ENCODE measurements at regions not wholly inside any gene's neighbourhood (a gene's known extent, or its start where the extent isn't known, plus 50 kb on each side); places are given as distances from the start of the nearest gene placed in this dataset.

DNA sequence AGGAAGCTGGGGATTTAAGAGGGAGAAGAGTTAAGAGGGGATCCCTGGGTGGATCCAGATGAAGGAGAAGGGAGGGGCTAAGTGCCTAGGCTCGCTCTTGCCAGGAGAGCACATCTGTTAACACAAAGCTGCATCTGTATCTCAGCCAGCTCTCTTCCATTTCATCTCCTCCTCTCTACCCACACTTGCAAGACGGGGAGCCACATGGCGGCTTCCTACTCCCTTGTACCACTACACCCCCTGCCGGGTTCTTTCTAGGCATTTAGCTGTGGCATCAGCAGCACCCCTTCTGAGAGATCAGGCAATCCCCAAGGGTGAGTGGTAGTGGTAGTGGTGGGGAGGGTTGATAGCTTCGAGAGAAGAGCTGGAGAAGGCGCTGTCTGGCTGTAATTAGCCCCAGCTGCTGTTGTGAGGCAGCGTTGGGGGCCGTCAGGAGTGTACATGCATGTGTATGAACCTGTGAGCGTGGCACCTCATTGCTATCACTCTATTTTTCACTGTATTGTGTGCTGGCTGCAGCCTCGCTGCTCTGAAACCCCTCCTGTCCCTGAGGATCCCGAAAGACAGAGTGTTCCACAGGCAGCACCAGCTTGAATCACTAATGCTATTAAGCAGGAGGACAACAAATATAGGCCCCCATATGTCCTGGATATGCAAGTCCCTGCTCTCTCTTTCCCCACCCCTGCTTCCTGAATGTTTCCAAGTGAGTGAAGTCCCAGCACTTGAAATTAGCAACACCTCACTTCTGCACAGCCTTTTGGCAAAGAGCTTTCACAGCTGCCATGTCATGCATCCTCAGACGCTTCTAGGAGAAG, 73.7 kb downstream of the RTL9 start:
- no peak for DNase-seq

DNA sequence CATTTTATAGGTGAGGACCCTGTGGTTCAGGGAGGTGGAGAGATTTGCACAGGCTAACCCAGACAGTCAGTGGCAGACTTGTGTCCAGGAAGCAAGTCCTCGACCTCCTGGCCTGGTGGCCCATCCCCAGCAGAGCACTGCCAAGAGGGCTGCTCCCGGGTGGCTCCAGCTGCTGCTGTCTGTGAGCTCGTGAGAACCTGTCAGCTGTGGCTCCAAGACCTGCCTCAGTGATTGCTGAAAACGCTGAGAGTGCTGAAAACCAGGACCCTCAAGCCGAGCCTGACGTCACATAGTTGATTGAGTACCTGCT, 74.2 kb downstream of the RTL9 start:
- no peak for DNase-seq

DNA sequence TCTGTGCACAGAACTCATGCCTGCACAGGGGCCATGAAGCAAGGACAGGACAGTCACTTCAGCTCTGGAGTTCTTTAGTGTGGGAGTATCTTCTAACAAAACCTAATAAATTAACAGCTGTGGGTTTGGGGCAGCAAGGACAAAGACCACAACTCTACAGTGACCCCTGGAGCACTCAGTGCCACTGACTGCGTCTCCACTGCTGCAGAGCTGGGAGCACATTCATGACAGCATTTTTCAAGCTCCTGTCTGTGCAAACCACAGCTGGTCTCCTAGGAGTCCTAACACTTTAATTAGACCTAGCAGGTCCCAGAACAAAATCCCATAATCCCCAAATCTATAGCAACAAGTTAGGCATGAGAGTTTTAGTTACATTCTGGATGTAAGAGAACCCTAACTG, 76.5 kb downstream of the RTL9 start:
- no peak for DNase-seq

DNA sequence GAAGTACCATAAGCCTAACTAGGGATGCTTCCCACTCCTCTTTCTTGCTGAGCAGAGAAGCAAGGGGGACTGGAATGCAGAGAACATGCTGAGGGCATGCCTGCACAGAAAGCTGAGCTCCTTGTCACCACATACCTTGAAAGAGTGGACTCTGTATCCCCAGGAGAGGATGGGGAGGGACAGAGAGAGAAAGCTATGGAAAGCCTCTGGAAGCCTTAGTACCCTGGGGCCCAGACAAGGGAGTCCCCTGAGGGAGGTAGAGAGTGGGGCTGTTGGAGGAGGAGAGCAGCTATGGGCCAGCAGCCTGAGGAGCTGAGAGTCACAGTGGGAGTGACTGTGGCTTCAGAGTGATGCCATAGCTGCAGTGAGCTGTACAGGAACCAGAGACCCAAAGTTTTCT, 77.9 kb downstream of the RTL9 start:
- DNase-seq: no peak

DNA sequence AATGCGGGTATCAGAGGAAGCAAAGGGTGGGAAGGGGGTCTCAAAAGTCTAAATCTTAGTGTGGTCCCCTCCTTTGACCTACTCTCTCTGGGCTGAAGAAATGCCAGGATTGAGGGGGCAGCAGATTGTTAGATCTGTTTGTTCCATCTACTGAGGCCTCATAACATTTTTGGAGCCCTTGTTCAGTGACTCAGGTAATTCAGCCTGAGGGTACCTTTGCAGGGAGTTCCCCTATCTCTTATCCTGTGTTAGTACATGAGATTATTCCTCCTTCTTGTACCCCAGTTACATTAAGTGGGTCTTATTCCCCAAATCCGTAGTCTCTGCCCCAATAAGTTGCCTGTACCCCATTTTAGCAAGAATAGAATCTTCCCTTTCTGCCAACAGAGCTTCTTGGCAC, 79.0 kb downstream of the RTL9 start:
- no peak for DNase-seq

DNA sequence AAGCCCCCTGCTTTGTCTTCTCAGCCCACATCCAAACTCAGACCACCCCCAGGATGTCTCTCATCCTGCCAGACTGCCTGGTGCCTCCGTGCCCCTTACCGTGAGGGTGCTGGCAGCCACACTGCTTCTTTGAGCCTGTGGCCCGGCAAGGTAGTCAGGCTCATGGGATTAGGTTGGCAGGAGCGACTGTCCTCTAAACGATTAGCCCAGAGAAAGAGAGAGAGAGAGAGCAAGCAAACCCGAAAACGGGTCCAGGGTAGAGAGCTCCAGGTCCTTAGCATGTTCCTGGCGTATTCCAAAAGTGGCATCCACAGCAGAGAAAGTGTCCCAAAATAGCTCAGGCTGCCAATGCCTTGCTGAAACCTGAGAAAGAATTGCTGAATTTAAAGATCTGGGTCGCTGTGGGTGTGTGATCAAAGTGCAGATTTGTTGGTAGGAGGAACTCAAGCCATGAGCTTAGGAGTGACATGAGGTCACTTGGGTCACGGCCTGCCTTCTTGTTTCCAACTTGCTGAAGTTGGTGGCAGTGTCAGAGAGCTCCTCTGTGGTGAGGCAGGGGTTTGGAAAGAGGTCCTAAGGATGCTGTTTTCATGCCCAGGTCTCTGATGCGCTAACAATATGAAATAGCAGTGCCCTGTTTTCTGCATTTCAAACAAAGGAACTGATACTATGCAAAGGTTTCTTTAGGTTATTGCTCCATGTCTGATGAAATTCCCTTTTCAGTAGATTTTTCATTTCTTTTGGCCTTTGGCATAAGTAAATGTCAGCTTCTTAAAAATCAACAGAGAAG, 81.6 kb downstream of the RTL9 start:
- DNase-seq: no peak

DNA sequence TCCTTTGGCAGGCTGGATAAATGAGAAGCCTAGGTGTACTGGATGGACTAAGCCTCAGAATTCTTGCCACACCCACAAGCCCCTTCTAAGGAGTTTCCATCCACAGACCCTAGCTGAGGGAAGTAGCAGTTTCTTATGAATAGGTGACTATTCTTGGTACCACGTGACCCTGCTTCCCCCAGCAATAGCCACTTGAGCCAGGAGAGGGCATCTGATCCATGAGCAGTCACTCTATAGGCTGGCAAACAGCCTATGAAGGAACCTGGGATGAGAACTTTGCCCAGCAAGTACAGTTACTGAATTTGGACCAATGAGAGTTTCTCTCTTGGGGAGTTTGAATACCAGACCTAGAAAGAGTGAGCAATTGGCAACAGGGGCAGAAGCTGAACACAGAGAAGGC, 84.0 kb downstream of the RTL9 start:
- peak in 1 of 5 donors; percentile 3 for DNase-seq

DNA sequence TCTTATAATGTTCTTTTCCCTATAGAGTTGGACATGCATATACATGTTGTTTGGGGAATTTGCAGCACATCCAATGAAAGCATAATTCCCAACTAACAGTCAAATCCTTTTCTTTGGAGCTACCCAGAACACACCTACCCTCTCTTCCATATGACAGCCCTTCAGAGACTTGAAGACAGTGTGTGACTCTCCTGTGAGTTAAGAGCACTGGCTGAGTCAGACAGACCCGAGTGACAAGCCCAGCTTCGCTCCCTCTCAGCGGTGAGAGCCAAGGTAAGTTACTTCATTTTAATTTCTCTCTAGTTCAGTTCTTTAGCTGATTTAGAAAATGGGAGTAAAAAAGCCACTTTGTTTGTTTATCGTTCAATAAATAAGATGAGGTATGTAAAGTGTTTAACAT, 86.3 kb downstream of the RTL9 start:
- no peak for DNase-seq

DNA sequence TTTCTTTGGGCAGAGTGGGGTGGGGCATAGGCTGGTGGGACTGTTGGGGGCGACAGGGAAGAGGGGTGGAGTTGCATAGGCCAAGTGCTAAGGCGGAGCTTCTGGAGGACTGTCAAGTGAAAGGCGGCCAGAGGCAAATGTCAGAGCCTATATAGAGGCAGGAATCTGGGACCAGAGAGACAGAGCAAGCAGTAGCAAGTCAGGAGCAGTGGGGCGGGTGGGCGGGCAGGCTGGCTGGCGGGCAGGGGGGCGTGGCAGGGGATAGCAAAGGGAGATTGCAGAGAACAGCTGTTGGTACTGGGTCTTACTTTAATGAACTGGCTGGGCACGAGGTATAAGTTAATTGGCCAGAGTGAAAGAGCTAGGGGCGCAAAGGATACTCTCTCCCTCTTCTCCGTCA, 89.8 kb downstream of the RTL9 start:
- no peak for DNase-seq

DNA sequence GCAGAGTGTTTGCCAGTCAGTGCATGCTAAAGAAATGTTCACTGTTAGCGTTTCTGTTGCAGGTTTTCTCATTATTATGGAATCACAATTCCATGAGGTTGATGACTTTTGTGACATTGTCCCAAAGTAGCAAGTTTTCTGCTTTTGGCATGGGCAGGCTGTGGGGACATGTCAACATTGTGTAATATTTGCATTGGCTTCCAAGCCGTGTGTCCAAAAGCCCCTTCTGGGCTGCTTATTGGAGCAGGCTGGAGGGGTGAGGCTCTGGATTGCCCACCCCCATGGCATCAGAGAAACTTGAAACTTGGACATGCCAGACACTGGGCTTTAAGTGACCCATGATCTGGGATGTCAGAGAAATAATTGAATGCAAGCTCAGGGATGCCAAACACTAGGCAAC, 90.7 kb downstream of the RTL9 start:
- no peak for DNase-seq

DNA sequence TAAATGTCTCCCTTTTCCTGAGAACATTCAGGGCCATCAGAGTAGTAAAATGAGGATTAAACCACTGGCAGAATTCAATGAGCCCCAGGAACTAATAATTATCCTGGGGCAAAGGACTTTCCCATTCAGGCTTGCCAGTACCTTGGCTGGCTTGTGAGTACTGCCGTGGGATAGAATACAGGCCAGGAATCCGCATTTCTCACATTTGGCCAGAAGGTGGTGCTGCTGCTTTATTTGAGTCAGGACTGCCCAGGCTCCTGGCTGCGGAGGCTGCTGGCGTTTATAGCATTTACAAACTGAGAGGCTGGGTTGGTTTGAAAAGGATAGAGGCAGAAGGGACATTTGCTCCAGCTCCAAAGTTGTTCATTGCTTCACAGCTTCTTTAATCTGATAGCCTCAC, 91.4 kb downstream of the RTL9 start:
- peak in 4 of 5 donors; percentile 6 to 51 (median 26) for DNase-seq

DNA sequence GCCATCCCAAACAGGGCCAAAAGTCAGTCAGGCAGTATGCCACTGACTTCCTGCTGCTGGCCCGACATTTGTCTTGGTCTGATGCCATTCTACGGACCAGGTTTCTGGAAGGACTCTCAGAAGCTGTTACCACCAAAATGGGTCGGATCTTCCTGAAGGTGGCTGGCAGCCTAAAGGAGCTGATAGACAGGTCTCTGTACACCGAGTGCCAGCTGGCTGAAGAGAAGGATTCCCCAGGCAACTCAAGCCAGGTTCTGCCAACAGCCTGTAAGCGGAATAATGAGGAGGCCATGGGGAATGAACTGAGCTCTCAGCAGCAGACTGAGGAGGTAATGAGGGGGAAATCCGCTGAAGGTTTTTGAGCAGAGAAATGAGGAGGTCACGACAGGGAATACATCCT, 95.7 kb downstream of the RTL9 start:
- DNase-seq: no peak

DNA sequence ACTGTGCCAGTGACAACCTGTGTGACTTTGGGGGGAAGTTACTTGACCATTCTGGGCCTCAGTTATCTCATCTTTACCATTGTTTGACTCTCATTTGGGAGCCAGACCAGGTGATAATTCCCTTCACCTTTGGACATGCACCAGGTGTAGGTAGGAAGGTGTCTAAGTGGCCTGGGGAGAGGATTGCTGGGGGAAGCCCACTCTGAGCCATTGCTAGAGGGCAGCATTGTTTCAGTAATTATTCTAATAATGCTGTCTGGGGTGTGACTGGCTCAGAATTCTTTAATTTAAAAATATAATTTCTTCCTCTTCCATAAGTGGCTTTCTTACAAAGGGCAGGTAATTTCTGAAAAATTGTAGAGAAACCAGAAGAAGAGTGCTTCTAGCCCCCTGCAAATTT, 104.3 kb downstream of the RTL9 start:
- DNase-seq: no peak

DNA sequence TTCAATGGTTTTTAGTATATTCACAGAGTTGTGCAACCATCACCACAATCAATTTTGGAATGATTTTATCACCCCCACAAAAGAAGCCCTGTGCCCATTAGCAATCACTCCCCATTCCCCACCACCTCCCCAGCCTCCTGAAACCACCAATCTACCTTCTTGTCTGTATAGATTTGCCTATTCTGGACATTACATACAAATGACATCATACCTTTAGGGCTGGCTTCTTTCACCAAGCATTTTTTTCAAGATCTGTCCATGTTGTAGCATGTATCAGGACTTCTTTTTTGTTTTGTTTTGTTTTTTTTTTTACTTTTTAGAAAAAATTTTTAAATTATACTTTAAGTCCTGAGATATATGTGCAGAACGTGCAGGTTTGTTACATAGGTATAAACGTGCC, 108.1 kb downstream of the RTL9 start:
- DNase-seq: no peak

DNA sequence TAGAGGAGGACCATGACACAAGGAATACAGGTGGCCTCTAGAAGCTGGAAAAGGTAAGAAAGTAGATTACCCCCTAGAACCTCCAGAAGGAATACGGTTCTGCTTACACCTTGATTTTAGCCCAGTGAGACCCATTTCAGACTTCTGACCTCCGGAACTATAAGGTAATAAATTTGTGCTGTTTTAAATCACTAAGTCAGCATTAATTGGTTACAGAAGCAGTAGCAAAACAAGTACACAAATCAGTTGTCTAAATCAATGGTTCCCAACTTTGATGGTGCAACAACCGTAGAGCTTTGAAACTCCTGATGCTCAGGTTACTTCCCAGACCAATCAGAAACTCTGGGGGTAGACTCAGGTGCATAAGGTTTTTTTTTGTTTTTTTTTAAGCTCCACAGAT, 113.6 kb downstream of the RTL9 start:
- DNase-seq: no peak

DNA sequence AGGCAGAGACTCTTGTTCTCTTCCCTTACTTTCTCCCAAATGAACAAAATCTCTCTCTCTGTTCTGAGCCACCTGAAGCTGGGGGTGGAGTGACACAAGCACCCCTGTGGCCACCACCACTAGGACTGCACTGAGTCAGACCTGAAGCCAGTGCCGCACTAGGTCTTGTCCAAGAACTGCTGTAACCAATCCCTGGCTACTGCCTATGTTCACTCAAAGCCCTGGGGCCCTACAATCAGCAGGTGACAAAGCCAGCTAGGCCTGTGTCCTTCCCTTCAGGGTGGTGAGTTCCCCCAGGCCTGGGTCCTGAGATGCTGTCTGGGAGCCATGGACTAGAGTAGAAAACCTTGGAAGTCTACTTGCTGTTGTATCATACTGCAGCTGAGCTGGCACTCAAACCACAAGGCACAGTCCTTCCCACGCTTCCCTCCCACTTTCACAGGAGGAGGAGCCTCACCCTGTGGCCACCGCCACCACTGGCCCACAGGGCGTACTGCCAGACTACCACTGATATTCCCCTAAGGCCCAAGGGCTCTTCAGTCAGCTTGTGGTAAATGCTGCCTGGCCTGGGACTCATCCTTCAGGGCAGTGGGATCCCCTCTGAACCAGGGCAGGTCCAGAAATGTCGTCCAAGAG, 119.1 kb downstream of the RTL9 start:
- no peak for DNase-seq

DNA sequence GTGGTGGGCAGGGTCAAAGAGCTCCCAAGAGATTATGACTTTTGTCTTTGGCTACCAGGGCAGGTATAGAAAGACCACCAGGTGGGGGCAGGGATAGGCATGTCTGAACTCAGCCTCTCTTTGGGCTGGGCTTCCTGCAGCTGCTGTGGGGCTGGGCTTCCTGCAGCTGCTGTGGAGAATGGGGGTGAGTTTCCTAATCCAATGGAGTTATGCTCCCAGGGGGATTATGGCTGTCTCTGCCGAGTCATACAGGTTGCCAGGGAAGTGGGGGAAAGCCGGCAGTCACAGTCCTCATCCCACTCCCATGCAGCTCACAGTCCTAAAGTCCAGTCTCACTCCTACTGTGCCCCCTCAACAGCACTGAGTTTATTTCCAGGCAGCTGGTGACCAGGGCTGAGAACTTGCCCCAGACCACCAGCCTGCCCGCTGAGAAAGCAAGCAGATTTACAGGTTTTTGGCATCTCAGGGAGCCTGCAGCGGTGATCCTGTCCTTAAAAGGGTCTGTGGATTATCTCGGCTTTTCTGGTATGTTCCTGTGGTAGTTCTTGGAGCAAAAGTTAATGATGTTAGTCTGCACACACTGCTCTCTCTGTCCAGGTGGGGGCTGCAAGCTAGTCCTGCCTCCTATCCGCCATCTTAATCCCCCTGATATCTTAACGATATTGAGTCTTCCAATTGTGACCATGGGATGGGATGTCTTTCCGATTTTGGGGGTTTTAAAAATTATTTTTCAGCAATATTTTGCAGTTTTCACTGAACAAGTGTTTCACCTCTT, 133.4 kb downstream of the RTL9 start:
- DNase-seq: no peak

DNA sequence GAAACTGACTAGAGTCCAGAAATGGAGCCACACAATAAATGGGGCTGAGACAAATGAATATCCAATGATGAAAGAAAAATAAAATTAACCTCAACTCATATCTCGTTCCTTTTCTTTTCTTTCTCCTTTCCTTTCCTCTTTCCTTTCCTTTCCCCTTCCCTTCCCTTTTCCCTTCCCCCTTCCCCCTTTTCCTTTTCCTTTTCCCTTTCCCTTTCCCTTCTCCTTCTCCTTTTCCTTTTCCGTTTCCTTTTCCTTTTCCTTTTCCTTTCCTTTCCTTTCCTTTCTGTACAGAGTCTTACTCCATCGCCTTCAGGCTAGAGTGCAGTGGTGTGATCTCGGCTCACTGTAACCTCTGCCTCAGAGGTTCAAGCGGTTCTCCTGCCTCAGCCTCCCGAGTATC, 146.3 kb downstream of the RTL9 start:
- no peak for DNase-seq

DNA sequence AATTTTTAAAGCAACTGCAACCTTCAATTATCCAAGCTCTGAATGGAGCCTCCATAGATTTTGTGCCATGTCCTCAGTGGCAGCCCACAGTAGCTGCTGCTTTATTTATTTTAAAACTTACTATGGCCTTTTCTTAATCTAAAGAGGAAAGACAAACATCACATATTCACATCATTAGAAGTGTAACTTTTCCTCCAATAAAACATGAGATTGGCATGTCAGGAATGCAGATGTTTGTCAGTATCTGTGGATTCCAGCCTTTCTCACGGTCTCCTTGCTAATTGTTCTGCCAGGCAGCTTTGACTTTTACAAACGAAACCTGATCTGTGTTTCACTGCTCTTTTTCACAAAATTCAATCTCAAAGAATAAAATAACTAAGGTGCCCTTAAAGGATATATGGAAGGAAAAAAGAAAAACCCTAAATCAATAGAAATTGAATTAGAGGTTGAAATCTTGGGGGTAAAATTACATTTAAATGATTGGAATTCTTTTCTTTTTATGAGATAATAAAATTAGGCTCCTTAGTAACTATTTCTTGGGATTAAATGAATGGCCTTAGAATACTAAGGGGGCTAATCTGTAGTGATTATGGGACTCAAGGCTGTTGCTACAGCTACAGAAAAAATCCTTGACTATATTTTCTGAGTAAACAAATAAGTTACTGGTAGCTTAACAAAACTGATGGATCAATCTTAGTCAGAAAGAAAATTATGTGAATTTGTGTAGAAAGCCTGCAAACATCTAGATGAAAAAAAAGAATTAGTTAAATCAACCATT, 151.3 kb downstream of the RTL9 start:
- no peak for DNase-seq

DNA sequence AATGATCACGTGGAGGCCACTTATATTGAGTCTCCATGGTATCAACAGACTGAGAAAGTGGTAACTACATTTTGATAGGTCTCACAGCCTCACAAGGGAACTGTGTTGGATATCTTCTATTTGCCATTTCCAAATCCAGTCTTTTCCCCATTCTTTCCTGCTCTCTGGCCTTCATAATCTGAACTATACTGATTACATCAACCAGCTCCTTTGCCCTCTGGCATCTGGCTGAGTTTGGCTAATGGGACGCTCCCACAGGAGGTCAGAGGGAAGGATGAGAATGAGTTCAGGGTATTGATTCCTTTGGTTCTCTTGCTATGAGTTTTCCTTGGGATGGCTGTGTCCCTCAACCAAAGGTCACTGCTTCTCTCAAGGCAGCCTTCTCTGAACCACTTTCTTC, 152.6 kb downstream of the RTL9 start:
- DNase-seq: no peak

DNA sequence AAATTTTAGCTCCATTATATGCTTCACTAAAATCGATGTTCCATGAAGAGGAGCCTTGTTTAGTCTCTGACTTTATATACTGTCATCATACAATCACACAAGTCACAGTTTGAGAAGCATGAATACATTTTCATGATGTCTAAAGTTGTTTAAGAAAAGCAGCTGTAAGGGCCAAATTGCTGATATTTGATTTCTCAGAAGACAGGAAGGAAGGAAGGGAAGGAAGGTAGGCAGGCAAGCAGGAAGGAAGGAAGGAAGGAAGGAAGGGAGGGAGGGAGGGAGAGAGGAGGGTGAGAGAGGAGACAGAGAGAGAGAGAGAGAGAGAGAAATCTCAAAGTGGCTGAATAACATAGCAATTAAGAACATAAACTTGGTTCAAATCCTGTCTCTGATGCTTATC, 153.7 kb downstream of the RTL9 start:
- DNase-seq: no peak

DNA sequence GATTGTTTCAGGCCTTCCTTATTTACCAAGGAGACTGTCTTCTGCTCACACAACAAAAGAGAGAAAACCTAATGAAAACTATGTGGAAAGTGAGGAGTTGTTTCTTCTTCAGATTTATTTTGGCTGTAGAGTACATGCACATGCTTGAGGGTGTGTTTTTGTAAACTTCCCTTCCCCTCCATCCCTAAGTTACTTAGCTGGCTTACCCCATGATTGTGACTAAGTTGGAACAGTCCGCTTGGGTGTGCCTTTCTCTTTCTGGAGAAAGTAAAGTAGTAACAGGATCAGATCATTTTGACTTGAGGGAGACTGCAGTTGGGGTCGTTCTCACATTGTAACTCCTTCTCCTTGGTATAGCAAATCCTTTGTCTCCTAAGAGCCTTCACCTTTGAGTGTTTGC, 155.9 kb downstream of the RTL9 start:
- DNase-seq: no peak

DNA sequence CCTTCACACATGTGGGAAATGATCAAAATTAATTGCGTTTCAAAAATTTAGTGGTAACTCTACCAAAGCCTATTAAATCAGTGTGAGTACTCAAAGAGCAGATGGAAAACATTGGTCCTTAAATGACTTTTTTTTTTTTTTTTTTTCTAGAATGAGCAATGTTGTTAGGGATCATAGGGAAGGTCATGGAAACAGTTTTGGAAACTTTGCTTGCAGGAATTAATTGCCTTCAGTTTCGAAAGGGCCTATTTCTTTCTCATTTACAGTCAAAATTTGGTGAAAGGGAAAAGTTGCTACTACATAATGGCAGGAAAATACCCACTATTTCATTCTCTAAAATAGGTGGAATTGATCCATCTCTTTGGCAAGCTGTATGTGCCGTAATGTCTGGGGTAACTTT, 160.9 kb downstream of the RTL9 start:
- no peak for DNase-seq

Data from T-helper 1 cell (primary cell).